A549 (cell line): ENCODE measurements at regions not wholly inside any gene's neighbourhood (a gene's known extent, or its start where the extent isn't known, plus 50 kb on each side); places are given as distances from the start of the nearest gene placed in this dataset.
A peak's percentile ranks its signal among the peaks of the same experiment; 100 is the strongest.

Experiments used
- ATAC-seq, 2 experiments: fragments of 200-7000 bp in 1 of 2; fragments of >200 bp in 1 of 2; cut with Nextera tagmentation in 1 of 2; cut with Tn5 transposase in 1 of 2; 3 replicates each; pipeline versions ENCODE4 v1.8.0 to v1.9.1; 2018 to 2020; ENCODE audit warnings: mild to moderate bottlenecking in 1 of 2, moderate library complexity in 1 of 2
- CTCF ChIA-PET: fragments of 300-600 bp; sonication (Branson Sonifier 250); formaldehyde crosslinking; extraction: SDS; loops from one replicate; lab custom pipeline; 2021; ENCODE audit warnings: antibody characterized with exemption, inconsistent platforms; lab: Yijun Ruan, JAX
- POLR2A ChIA-PET: fragments of 350-600 bp; formaldehyde crosslinking; extraction: SDS; loops from one replicate; lab custom pipeline; 2021; ENCODE audit warnings: antibody characterized with exemption, inconsistent platforms; lab: Yijun Ruan, JAX
- DNase-seq, 2 experiments: peaks; one replicate each; pipeline versions ENCODE4 v3.0.0 to v3.0.0-alpha.2; 2011 to 2016; ENCODE audit warnings: low read depth in 1 of 2, low spot score in 1 of 2
- FAIRE-seq: peaks from 2 replicates; lab custom pipeline; 2011; peaks lifted over from hg19 to GRCh38; lab: Jason Lieb, UNC
- H3K27ac ChIP-seq, 2 experiments: fragments of >200 bp; sonication (Bioruptor Twin); formaldehyde crosslinking; 3 replicates each; pipeline ENCODE4 v1.5.1; 2016 to 2017
- H3K4me1 ChIP-seq: fragments of >200 bp; sonication (Bioruptor Twin); formaldehyde crosslinking; 3 replicates; pipeline ENCODE4 v1.6.1; 2016
- H3K4me2 ChIP-seq: fragments of >200 bp; sonication (Bioruptor Twin); formaldehyde crosslinking; 3 replicates; pipeline ENCODE4 v1.6.1; 2016
- H3K4me3 ChIP-seq: fragments of >200 bp; sonication (Bioruptor Twin); formaldehyde crosslinking; 3 replicates; pipeline ENCODE4 v1.5.1; 2016
- H3K9me3 ChIP-seq: fragments of >200 bp; sonication (Bioruptor Twin); formaldehyde crosslinking; 3 replicates; pipeline ENCODE4 v1.6.1; 2016
- BHLHE40 ChIP-seq: IDR thresholded peaks from 2 replicates; pipeline ENCODE4 v1.6.1; 2012; ENCODE audit warnings: low read depth, low read length, inconsistent platforms
- CBX8 ChIP-seq: fragments of 200-600 bp; sonication (generic); IDR thresholded peaks from 2 replicates; pipeline ENCODE4 v1.6.1; 2016
- EHF ChIP-seq: fragments of 250-450 bp; sonication (Bioruptor Pico); IDR thresholded peaks from 2 replicates; pipeline ENCODE4 v1.5.0; 2020; ENCODE audit warnings: mild to moderate bottlenecking
- EHMT2 ChIP-seq: fragments of 200-600 bp; sonication (generic); IDR thresholded peaks from 2 replicates; pipeline ENCODE4 v1.6.1; 2016; ENCODE audit warnings: antibody characterized with exemption, low read depth, mild to moderate bottlenecking, moderate library complexity
- FOXS1 ChIP-seq: fragments of 250-450 bp; sonication (Bioruptor Pico); IDR thresholded peaks from 2 replicates; pipeline ENCODE4 v1.5.0; 2020; ENCODE audit warnings: mild to moderate bottlenecking, moderate library complexity
- HOXB13 ChIP-seq: fragments of 250-450 bp; sonication (Bioruptor Pico); IDR thresholded peaks from 2 replicates; pipeline ENCODE4 v1.5.0; 2020; ENCODE audit warnings: low read depth, mild to moderate bottlenecking, moderate library complexity
- HOXB5 ChIP-seq: fragments of 250-450 bp; sonication (Bioruptor Pico); IDR thresholded peaks from 2 replicates; pipeline ENCODE4 v1.5.0; 2020; ENCODE audit warnings: mild to moderate bottlenecking, moderate library complexity
- JUNB ChIP-seq: fragments of >200 bp; sonication (Bioruptor Twin); formaldehyde crosslinking; IDR thresholded peaks from 2 replicates; pipeline ENCODE4 v1.6.1; 2016
- KDM1A ChIP-seq: fragments of 200-600 bp; sonication (generic); IDR thresholded peaks from 2 replicates; pipeline ENCODE4 v1.6.1; 2016; ENCODE audit warnings: low read depth, mild to moderate bottlenecking
- KDM5A ChIP-seq: fragments of 200-600 bp; sonication (generic); IDR thresholded peaks from 2 replicates; pipeline ENCODE4 v1.6.1; 2016; ENCODE audit warnings: antibody characterized with exemption, mild to moderate bottlenecking
- MAZ ChIP-seq: fragments of 150-350 bp; IDR thresholded peaks from 2 replicates; pipeline ENCODE4 v1.6.1; 2014; ENCODE audit warnings: antibody characterized with exemption, low read depth, low read length, borderline replicate concordance
- MYC ChIP-seq: IDR thresholded peaks from 2 replicates; pipeline ENCODE4 v1.6.1; 2012; ENCODE audit warnings: mild to moderate bottlenecking, inconsistent platforms, low read length, improper control_type of control experiment, borderline replicate concordance
- NPAS2 ChIP-seq: fragments of 250-450 bp; sonication (Bioruptor Pico); IDR thresholded peaks from 2 replicates; pipeline ENCODE4 v1.8.0; 2022; ENCODE audit warnings: mild to moderate bottlenecking, moderate library complexity, borderline replicate concordance
- NR3C1 ChIP-seq: fragments of >200 bp; sonication (Bioruptor Twin); formaldehyde crosslinking; IDR thresholded peaks from 3 replicates; pipeline ENCODE4 v1.6.1; 2017
- POLR2A ChIP-seq: IDR thresholded peaks from 2 replicates; pipeline ENCODE4 v1.6.1; 2012; ENCODE audit warnings: mild to moderate bottlenecking, low read length
- POLR2AphosphoS2 ChIP-seq: conservative IDR thresholded peaks from 2 replicates; pipeline ENCODE4 v1.6.1; 2012; ENCODE audit warnings: low read length, improper control_type of control experiment, inconsistent platforms
- RAD21 ChIP-seq, 2 experiments: fragments of >200 bp in 1 of 2; sonication (Bioruptor Twin) in 1 of 2; formaldehyde crosslinking in 1 of 2; IDR thresholded peaks in 1 of 2; conservative IDR thresholded peaks in 1 of 2; 2 replicates in 1 of 2; 3 replicates in 1 of 2; pipeline ENCODE4 v1.6.1; 2012 to 2018; ENCODE audit warnings: inconsistent platforms in 1 of 2
- RCOR1 ChIP-seq: fragments of 150-350 bp; IDR thresholded peaks from 2 replicates; pipeline ENCODE4 v1.6.1; 2014; ENCODE audit warnings: antibody characterized with exemption, low read length, low read depth
- RFX5 ChIP-seq: fragments of 450-650 bp; IDR thresholded peaks from 2 replicates; pipeline ENCODE4 v1.7.1; 2014; ENCODE audit warnings: antibody characterized with exemption, mild to moderate bottlenecking, moderate library complexity
- SMC3 ChIP-seq: fragments of >200 bp; sonication (Bioruptor Twin); formaldehyde crosslinking; IDR thresholded peaks from 3 replicates; pipeline ENCODE4 v1.6.1; 2018; ENCODE audit warnings: inconsistent platforms
- SREBF2 ChIP-seq: fragments of 450-650 bp; IDR thresholded peaks from 2 replicates; pipeline ENCODE4 v1.6.1; 2014; ENCODE audit warnings: mild to moderate bottlenecking, moderate library complexity
- TP53 ChIP-seq: fragments of 250-450 bp; sonication (Bioruptor Pico); IDR thresholded peaks from 2 replicates; pipeline ENCODE4 v1.5.0; 2021; ENCODE audit warnings: mild to moderate bottlenecking, moderate library complexity
- ZC3H11A ChIP-seq: fragments of 450-650 bp; IDR thresholded peaks from 2 replicates; pipeline ENCODE4 v1.6.1; 2014; ENCODE audit warnings: antibody characterized with exemption, mild to moderate bottlenecking
- ZFP36 ChIP-seq: fragments of 450-650 bp; IDR thresholded peaks from 2 replicates; pipeline ENCODE4 v1.6.1; 2014; ENCODE audit warnings: borderline replicate concordance; ENCODE audit not compliant: partially characterized antibody
- ZNF302 ChIP-seq: fragments of 250-450 bp; sonication (Bioruptor Pico); IDR thresholded peaks from 2 replicates; pipeline ENCODE4 v1.9.0; 2021; ENCODE audit warnings: inconsistent platforms, mild to moderate bottlenecking, moderate library complexity
- ZSCAN20 ChIP-seq: fragments of 250-450 bp; sonication (Bioruptor Pico); IDR thresholded peaks from 2 replicates; pipeline ENCODE4 v1.8.0; 2022; ENCODE audit warnings: mild to moderate bottlenecking, moderate library complexity
- WGBS: methylation state at CpG from one replicate; pipeline ENCODE4 v1.1.6; 2017; ENCODE audit errors: missing lambda C conversion rate; 5-methylcytosine and 5-hydroxymethylcytosine counted together
- TF ChIP-seq, protein P1 (sequence below): fragments of 250-450 bp; sonication (Bioruptor Pico); IDR thresholded peaks from 2 replicates; pipeline ENCODE4 v1.5.0; 2021; ENCODE audit warnings: mild to moderate bottlenecking, moderate library complexity, borderline replicate concordance
- TF ChIP-seq, protein P2 (sequence below): IDR thresholded peaks from 2 replicates; pipeline ENCODE4 v1.6.1; 2012
- TF ChIP-seq, protein P3 (sequence below): fragments of 450-650 bp; IDR thresholded peaks from 2 replicates; pipeline ENCODE4 v1.6.1; 2014; ENCODE audit warnings: antibody characterized with exemption
- TF ChIP-seq, protein P4 (sequence below): fragments of 150-350 bp; IDR thresholded peaks from 2 replicates; pipeline ENCODE4 v1.6.1; 2014; ENCODE audit warnings: low read depth, mild to moderate bottlenecking, low read length
- TF ChIP-seq, protein P5 (sequence below): fragments of >200 bp; sonication (Bioruptor Twin); formaldehyde crosslinking; IDR thresholded peaks from 3 replicates; pipeline ENCODE4 v1.5.1; 2016

DNA sequence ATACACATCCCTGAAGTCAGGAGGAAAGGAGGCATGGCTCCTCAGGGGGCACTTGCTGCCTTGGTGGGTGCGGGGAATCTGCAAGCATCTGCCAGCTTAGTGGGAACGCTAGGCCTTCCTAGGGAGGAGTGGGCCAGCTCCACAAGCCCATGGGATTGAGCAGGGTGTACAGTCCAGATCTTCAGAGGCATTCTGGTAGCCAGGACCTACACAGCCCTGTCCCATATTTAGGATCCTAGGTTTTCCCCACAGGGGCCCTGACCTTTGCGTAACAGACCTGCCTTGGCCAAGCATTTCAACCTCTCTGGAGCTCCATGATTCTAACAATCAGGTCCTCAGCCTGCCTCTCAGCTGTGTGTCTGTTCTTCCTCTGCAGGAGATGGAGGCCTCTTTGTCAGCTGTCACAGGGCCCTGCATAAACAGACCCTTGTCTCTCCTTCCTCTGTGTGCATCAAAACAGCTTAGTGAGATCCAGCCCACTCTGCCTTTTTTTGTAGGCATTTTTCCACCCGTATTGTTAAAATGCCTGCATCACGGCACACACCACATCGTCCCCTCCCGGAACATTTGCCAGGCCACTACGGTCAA is 140.2 kb upstream of the NDUFV2 start:
- FAIRE-seq (no peak), ATAC-seq (no peak), DNase-seq (no peak)
- ChIA-PET POLR2A (no interaction called here), CTCF (interaction anchor here (0.8 to 2.8 kb wide), 2 partner anchors 17 to 21 kb away, joined by 3 to 15 read pairs; no protein-coding TSS in a partner anchor)
- 96% methylated on average over 5 of the region's 8 CpGs for WGBS
- H3K9me3 ChIP-seq: peaks cover 12% of the 10 kb centered on the region; the same call in 1 of the 3 replicates
- H3K27ac ChIP-seq: peak overlapping the region; percentile 86 to 94
- no peak overlapping the region for H3K4me2 ChIP-seq
- TF ChIP-seq NPAS2 (CRISPR knock-in tag): no peak
- no peak for TF ChIP-seq RAD21 (conservative IDR thresholded peaks at IDR 0.05 in 1 of 2, IDR thresholded peaks at IDR 0.05 in 1 of 2)
- TF ChIP-seq, protein P1, sequence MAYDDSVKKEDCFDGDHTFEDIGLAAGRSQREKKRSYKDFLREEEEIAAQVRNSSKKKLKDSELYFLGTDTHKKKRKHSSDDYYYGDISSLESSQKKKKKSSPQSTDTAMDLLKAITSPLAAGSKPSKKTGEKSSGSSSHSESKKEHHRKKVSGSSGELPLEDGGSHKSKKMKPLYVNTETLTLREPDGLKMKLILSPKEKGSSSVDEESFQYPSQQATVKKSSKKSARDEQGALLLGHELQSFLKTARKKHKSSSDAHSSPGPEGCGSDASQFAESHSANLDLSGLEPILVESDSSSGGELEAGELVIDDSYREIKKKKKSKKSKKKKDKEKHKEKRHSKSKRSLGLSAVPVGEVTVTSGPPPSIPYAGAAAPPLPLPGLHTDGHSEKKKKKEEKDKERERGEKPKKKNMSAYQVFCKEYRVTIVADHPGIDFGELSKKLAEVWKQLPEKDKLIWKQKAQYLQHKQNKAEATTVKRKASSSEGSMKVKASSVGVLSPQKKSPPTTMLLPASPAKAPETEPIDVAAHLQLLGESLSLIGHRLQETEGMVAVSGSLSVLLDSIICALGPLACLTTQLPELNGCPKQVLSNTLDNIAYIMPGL: no peak
- no peak for TF ChIP-seq FOXS1
- TF ChIP-seq MAZ: no peak
- no peak for TF ChIP-seq KDM5A
- no peak for TF ChIP-seq POLR2A
- TF ChIP-seq RCOR1: no peak
- TF ChIP-seq EHMT2: no peak
- no peak for TF ChIP-seq EHF (CRISPR knock-in tag)
- no peak for TF ChIP-seq SREBF2
- TF ChIP-seq KDM1A: no peak
- no peak for TF ChIP-seq ZC3H11A
- H3K4me1 ChIP-seq: peaks cover 31% of the 10 kb centered on the region
- H3K4me3 ChIP-seq: no peak overlapping the region

DNA sequence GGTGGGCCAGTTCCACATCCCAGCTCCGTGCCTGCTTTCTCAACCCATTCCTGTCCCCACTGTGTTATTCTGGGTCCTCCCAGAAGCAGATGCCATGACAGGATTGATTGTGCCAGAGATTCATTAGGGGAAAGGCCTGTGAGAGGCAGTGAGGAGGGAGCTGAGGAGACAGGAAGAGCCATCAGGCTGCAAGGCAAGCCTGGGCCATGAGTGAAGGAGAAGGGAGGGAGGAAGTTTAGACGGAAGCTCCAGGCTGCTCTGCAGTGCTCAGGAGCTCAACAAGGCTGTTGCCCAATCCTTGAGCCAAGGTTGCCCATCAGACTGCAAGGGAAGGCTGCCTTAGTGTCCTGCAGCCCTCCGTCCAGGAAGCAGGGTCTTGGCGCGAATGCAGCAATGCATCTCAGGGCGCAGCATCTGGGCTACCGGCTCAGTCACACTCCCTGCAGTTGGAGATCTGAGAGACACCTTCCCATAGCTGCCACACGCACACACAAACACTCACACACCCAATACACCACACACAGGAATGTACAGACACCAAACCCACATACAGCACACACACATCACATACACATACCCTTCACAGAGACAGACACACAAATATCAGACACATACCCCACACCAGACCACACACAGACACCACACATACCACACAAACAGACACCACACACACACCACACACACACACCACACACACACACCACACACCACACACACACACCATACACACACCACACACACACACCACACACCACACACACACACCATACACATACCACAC is 139.5 kb upstream of the NDUFV2 start:
- no peak overlapping the region for H3K4me2 ChIP-seq
- peak; percentile 41 to 49; a peak in 5 of 6 replicates for ATAC-seq
- TF ChIP-seq BHLHE40: no peak
- no peak for TF ChIP-seq CBX8
- TF ChIP-seq HOXB13 (CRISPR knock-in tag): no peak
- TF ChIP-seq, protein P2, sequence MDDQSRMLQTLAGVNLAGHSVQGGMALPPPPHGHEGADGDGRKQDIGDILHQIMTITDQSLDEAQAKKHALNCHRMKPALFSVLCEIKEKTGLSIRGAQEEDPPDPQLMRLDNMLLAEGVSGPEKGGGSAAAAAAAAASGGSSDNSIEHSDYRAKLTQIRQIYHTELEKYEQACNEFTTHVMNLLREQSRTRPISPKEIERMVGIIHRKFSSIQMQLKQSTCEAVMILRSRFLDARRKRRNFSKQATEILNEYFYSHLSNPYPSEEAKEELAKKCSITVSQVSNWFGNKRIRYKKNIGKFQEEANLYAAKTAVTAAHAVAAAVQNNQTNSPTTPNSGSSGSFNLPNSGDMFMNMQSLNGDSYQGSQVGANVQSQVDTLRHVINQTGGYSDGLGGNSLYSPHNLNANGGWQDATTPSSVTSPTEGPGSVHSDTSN: no peak
- TF ChIP-seq TP53 (CRISPR knock-in tag): no peak
- TF ChIP-seq HOXB5 (CRISPR knock-in tag): no peak
- TF ChIP-seq MYC: no peak
- TF ChIP-seq, protein P3, sequence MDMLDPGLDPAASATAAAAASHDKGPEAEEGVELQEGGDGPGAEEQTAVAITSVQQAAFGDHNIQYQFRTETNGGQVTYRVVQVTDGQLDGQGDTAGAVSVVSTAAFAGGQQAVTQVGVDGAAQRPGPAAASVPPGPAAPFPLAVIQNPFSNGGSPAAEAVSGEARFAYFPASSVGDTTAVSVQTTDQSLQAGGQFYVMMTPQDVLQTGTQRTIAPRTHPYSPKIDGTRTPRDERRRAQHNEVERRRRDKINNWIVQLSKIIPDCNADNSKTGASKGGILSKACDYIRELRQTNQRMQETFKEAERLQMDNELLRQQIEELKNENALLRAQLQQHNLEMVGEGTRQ: no peak
- no peak for TF ChIP-seq NR3C1
- no peak for TF ChIP-seq ZFP36
- TF ChIP-seq JUNB: no peak
- TF ChIP-seq, protein P4, sequence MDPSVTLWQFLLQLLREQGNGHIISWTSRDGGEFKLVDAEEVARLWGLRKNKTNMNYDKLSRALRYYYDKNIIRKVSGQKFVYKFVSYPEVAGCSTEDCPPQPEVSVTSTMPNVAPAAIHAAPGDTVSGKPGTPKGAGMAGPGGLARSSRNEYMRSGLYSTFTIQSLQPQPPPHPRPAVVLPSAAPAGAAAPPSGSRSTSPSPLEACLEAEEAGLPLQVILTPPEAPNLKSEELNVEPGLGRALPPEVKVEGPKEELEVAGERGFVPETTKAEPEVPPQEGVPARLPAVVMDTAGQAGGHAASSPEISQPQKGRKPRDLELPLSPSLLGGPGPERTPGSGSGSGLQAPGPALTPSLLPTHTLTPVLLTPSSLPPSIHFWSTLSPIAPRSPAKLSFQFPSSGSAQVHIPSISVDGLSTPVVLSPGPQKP: no peak
- TF ChIP-seq POLR2AphosphoS2: no peak
- TF ChIP-seq SMC3: no peak
- TF ChIP-seq RFX5: no peak
- TF ChIP-seq, protein P5, sequence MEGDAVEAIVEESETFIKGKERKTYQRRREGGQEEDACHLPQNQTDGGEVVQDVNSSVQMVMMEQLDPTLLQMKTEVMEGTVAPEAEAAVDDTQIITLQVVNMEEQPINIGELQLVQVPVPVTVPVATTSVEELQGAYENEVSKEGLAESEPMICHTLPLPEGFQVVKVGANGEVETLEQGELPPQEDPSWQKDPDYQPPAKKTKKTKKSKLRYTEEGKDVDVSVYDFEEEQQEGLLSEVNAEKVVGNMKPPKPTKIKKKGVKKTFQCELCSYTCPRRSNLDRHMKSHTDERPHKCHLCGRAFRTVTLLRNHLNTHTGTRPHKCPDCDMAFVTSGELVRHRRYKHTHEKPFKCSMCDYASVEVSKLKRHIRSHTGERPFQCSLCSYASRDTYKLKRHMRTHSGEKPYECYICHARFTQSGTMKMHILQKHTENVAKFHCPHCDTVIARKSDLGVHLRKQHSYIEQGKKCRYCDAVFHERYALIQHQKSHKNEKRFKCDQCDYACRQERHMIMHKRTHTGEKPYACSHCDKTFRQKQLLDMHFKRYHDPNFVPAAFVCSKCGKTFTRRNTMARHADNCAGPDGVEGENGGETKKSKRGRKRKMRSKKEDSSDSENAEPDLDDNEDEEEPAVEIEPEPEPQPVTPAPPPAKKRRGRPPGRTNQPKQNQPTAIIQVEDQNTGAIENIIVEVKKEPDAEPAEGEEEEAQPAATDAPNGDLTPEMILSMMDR: no peak
- TF ChIP-seq ZSCAN20: no peak
- TF ChIP-seq FOXS1: no peak
- TF ChIP-seq ZNF302 (CRISPR knock-in tag): no peak
- no peak overlapping the region for H3K4me3 ChIP-seq
- 0 out of 3 replicates have a peak, but pooled peaks cover 5% of the 10 kb centered on the region for H3K9me3 ChIP-seq
- DNase-seq: peak in 1 of 2 experiments; percentile 18
- peak overlapping the region; percentile 86 to 94; a peak in 5 of 6 replicates for H3K27ac ChIP-seq
- FAIRE-seq: no peak
- ChIA-PET CTCF (interaction anchor here (0.8 to 2.8 kb wide), 2 partner anchors 18 to 20 kb away, joined by 3 to 15 read pairs; no protein-coding TSS in a partner anchor), POLR2A (no interaction called here)
- WGBS: 84% methylated on average over 8 of the region's 8 CpGs
- peaks cover 31% of the 10 kb centered on the region for H3K4me1 ChIP-seq
